Retinal pigment epithelial cell (primary cell): ENCODE measurements at regions not wholly inside any gene's neighbourhood (a gene's known extent, or its start where the extent isn't known, plus 50 kb on each side); places are given as distances from the start of the nearest gene placed in this dataset.
"Not testable (repeated sequence)": the region's sequence is repeated elsewhere in the genome, so short reads cannot be mapped to it uniquely, and the experiment has no call there.

ENCODE experiments used
- DNase-seq: peaks from one replicate; pipeline ENCODE4 v3.0.0-alpha.2; 2010; ENCODE audit warnings: low read depth
- H3K4me3 ChIP-seq: 2 replicates; pipeline ENCODE4 v1.5.1; 2011; ENCODE audit warnings: mild to moderate bottlenecking, low read length, control low read depth, moderate library complexity
- TF ChIP-seq, protein P1 (sequence below): conservative IDR thresholded peaks from 2 replicates; pipeline ENCODE4 v1.5.1; 2011; ENCODE audit warnings: low read depth, low read length, control low read depth, inconsistent platforms

DNA sequence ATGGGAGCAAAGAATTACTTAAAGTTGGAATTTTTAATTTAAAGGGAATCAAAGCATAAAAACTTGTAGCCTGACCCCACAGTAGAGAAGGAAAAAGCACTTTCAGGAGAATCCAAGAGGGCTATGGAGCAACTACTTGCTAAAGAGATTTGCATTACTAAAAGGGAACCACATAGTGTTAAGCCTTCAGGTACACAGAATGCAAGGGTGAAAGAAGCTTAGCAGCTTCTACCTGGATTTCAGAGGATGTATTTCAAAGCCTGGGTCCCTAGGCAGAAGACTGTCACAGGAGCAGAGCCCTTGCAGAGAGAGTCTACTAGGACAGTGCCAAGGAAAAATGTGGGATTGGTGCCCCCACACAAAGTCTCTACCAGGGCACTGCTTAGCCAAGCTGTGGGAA is 575.0 kb downstream of the GBE1 start:
- TF ChIP-seq, protein P1, sequence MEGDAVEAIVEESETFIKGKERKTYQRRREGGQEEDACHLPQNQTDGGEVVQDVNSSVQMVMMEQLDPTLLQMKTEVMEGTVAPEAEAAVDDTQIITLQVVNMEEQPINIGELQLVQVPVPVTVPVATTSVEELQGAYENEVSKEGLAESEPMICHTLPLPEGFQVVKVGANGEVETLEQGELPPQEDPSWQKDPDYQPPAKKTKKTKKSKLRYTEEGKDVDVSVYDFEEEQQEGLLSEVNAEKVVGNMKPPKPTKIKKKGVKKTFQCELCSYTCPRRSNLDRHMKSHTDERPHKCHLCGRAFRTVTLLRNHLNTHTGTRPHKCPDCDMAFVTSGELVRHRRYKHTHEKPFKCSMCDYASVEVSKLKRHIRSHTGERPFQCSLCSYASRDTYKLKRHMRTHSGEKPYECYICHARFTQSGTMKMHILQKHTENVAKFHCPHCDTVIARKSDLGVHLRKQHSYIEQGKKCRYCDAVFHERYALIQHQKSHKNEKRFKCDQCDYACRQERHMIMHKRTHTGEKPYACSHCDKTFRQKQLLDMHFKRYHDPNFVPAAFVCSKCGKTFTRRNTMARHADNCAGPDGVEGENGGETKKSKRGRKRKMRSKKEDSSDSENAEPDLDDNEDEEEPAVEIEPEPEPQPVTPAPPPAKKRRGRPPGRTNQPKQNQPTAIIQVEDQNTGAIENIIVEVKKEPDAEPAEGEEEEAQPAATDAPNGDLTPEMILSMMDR: no peak
- DNase-seq: no peak
- no peak overlapping the region for H3K4me3 ChIP-seq

- not testable (repeated sequence) for H3K4me3 ChIP-seq, DNase-seq
Measured at GRCh38 chr3:81182086-81182875, 579.2 kb downstream of the GBE1 start.

DNA sequence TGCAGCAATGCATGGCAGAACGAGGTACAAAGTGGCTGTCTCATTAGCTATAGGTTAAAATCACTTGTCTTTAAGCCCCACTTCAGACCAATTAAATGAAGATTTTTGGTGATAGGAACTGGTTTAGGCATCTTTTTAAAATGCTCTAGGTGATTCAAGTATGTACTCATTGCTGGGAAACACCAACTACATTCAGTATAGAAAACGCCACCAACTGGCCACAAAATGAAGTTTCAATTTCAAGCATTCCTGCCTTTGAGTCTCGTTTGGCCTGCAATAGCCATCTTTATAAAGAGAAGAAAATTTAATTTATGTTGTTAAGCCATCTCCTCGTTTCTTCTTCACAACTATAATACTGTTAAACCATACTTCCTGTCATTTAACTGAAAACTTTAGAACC is 587.9 kb downstream of the GBE1 start:
- TF ChIP-seq, protein P1: peak; percentile 35
- no peak for DNase-seq
- no peak overlapping the region for H3K4me3 ChIP-seq

- DNase-seq: no peak
- TF ChIP-seq, protein P1: no peak
- H3K4me3 ChIP-seq: no peak overlapping the region
Measured at GRCh38 chr3:81170298-81170697, 591.1 kb downstream of the GBE1 start.

- DNase-seq: no peak
- TF ChIP-seq, protein P1: no peak
- no peak overlapping the region for H3K4me3 ChIP-seq
Measured at GRCh38 chr3:81164806-81165205, 596.6 kb downstream of the GBE1 start.

- TF ChIP-seq, protein P1: no peak
- DNase-seq: no peak
- H3K4me3 ChIP-seq: no peak overlapping the region
Measured at GRCh38 chr3:81161851-81162250, 599.6 kb downstream of the GBE1 start.

GRCh38 chr3:81161100-81161499 is 600.3 kb downstream of the GBE1 start:
- no peak overlapping the region for H3K4me3 ChIP-seq
- no peak for DNase-seq
- TF ChIP-seq, protein P1: no peak
